WTC11 (cell line): ENCODE measurements at regions not wholly inside any gene's neighbourhood (a gene's known extent, or its start where the extent isn't known, plus 50 kb on each side); places are given as distances from the start of the nearest gene placed in this dataset.

Source experiments
- ATAC-seq: fragments of 200-7000 bp; cut with Tn5 transposase; 2 replicates; pipeline ENCODE4 v1.10.0; 2021; ENCODE audit warnings: mild to moderate bottlenecking, moderate library complexity
- CTCF ChIA-PET: fragments of 300-600 bp; sonication (Branson Sonifier 250); formaldehyde crosslinking; loops from one replicate; lab custom pipeline; 2021; ENCODE audit warnings: antibody characterized with exemption; lab: Charles Lee
- POLR2A ChIA-PET: fragments of 350-600 bp; sonication (Branson Sonifier 250); formaldehyde crosslinking; loops from one replicate; lab custom pipeline; 2021; ENCODE audit warnings: antibody characterized with exemption; lab: Charles Lee
- DNase-seq: peaks from one replicate; pipeline ENCODE4 v3.0.0; 2021; ENCODE audit warnings: low spot score
- H3K27ac Mint-ChIP-seq: 2 replicates; pipeline ENCODE4 v1.8.0; 2021; ENCODE audit warnings: mixed read lengths
- H3K27me3 Mint-ChIP-seq: 2 replicates; pipeline ENCODE4 v1.8.0; 2021; ENCODE audit warnings: low read depth, mild to moderate bottlenecking, moderate library complexity, mixed read lengths
- H3K36me3 Mint-ChIP-seq: 2 replicates; pipeline ENCODE4 v1.8.0; 2021; ENCODE audit warnings: mixed read lengths
- H3K4me1 Mint-ChIP-seq: 2 replicates; pipeline ENCODE4 v1.8.0; 2022; ENCODE audit warnings: mixed read lengths
- H3K4me3 Mint-ChIP-seq: 2 replicates; pipeline ENCODE4 v1.8.0; 2021; ENCODE audit warnings: mild to moderate bottlenecking, moderate library complexity, mixed read lengths
- H3K9me3 Mint-ChIP-seq: 2 replicates; pipeline ENCODE4 v1.8.0; 2021; ENCODE audit warnings: mixed read lengths
- AFF4 ChIP-seq: sonication (generic); formaldehyde crosslinking; IDR thresholded peaks from 2 replicates; pipeline ENCODE4 v1.8.1; 2023; ENCODE audit warnings: mild to moderate bottlenecking, missing genetic modification reagents, borderline replicate concordance
- ATF2 ChIP-seq: sonication (generic); formaldehyde crosslinking; IDR thresholded peaks from 2 replicates; pipeline ENCODE4 v1.8.1; 2022; ENCODE audit warnings: low read depth, missing genetic modification reagents, borderline replicate concordance
- FOXP4 ChIP-seq: sonication (generic); formaldehyde crosslinking; IDR thresholded peaks from 2 replicates; pipeline ENCODE4 v1.8.0; 2022; ENCODE audit warnings: mild to moderate bottlenecking, missing genetic modification reagents
- GABPB1 ChIP-seq: sonication (generic); formaldehyde crosslinking; IDR thresholded peaks from 2 replicates; pipeline ENCODE4 v1.8.1; 2023; ENCODE audit warnings: mild to moderate bottlenecking, missing genetic modification reagents
- GRHL2 ChIP-seq: fragments of 250-450 bp; sonication (Bioruptor Pico); IDR thresholded peaks from 2 replicates; pipeline ENCODE4 v1.8.0; 2022; ENCODE audit warnings: mild to moderate bottlenecking, moderate library complexity; ENCODE audit not compliant: insufficient replicate concordance, severe bottlenecking
- GTF2I ChIP-seq: fragments of 250-450 bp; sonication (Bioruptor Pico); conservative IDR thresholded peaks from 2 replicates; pipeline ENCODE4 v1.4.0; 2021; ENCODE audit warnings: mild to moderate bottlenecking
- IRF2 ChIP-seq: sonication (generic); formaldehyde crosslinking; IDR thresholded peaks from 2 replicates; pipeline ENCODE4 v1.8.0; 2022; ENCODE audit warnings: low read depth, missing genetic modification reagents, borderline replicate concordance
- JUN ChIP-seq: sonication (generic); formaldehyde crosslinking; IDR thresholded peaks from 2 replicates; pipeline ENCODE4 v1.8.0; 2023; ENCODE audit warnings: mild to moderate bottlenecking, missing genetic modification reagents
- NFATC4 ChIP-seq: fragments of 250-450 bp; sonication (Bioruptor Pico); IDR thresholded peaks from 2 replicates; pipeline ENCODE4 v1.9.0; 2021; ENCODE audit warnings: mild to moderate bottlenecking
- OVOL2 ChIP-seq: fragments of 250-450 bp; sonication (Bioruptor Pico); IDR thresholded peaks from 2 replicates; pipeline ENCODE4 v1.9.0; 2021; ENCODE audit warnings: mild to moderate bottlenecking, borderline replicate concordance
- PRRX2 ChIP-seq: fragments of 250-450 bp; sonication (Bioruptor Pico); IDR thresholded peaks from 2 replicates; pipeline ENCODE4 v1.8.0; 2021; ENCODE audit warnings: mild to moderate bottlenecking
- RELA ChIP-seq: sonication (generic); formaldehyde crosslinking; IDR thresholded peaks from 2 replicates; pipeline ENCODE4 v1.8.1; 2022; ENCODE audit warnings: missing genetic modification reagents, mild to moderate bottlenecking, borderline replicate concordance
- RORB ChIP-seq: fragments of 250-450 bp; sonication (Bioruptor Pico); IDR thresholded peaks from 2 replicates; pipeline ENCODE4 v1.9.0; 2021; ENCODE audit warnings: mild to moderate bottlenecking
- SMAD4 ChIP-seq: sonication (generic); formaldehyde crosslinking; IDR thresholded peaks from 2 replicates; pipeline ENCODE4 v1.8.0; 2022; ENCODE audit warnings: mild to moderate bottlenecking, missing genetic modification reagents
- TEAD1 ChIP-seq: sonication (generic); formaldehyde crosslinking; IDR thresholded peaks from 2 replicates; pipeline ENCODE4 v1.8.0; 2022; ENCODE audit warnings: mild to moderate bottlenecking, missing genetic modification reagents
- TP53 ChIP-seq: sonication (generic); formaldehyde crosslinking; IDR thresholded peaks from 2 replicates; pipeline ENCODE4 v1.8.1; 2023; ENCODE audit warnings: mild to moderate bottlenecking, missing genetic modification reagents
- ZNF121 ChIP-seq: sonication (generic); formaldehyde crosslinking; IDR thresholded peaks from 2 replicates; pipeline ENCODE4 v1.8.0; 2023; ENCODE audit warnings: missing genetic modification reagents
- ZNF263 ChIP-seq: sonication (generic); formaldehyde crosslinking; IDR thresholded peaks from 2 replicates; pipeline ENCODE4 v1.8.1; 2022; ENCODE audit warnings: low read depth, mild to moderate bottlenecking, moderate library complexity, missing genetic modification reagents
- ZNF671 ChIP-seq: fragments of 250-450 bp; sonication (Bioruptor Pico); IDR thresholded peaks from 2 replicates; pipeline ENCODE4 v1.8.0; 2021; ENCODE audit warnings: mild to moderate bottlenecking
- TF ChIP-seq, protein P1 (sequence below): fragments of 250-450 bp; sonication (Bioruptor Pico); IDR thresholded peaks from 2 replicates; pipeline ENCODE4 v1.9.0; 2021; ENCODE audit warnings: mild to moderate bottlenecking, borderline replicate concordance
- TF ChIP-seq, protein P2 (sequence below): sonication (generic); formaldehyde crosslinking; IDR thresholded peaks from 2 replicates; pipeline ENCODE4 v1.8.1; 2022; ENCODE audit warnings: low read depth, mild to moderate bottlenecking, moderate library complexity, missing genetic modification reagents, borderline replicate concordance
- TF ChIP-seq, protein P3 (sequence below): sonication (generic); formaldehyde crosslinking; IDR thresholded peaks from 2 replicates; pipeline ENCODE4 v1.8.0; 2022; ENCODE audit warnings: mild to moderate bottlenecking, missing genetic modification reagents

GRCh38 chr2:7910752-7911151 is 771.1 kb upstream of the ID2 start:
- no peaks in the 10 kb centered on the region for H3K27me3 Mint-ChIP-seq
- ATAC-seq (no peak), DNase-seq (no peak)
- POLR2A ChIA-PET, result no interaction called here
- H3K4me3 Mint-ChIP-seq, result no peak overlapping the region
- no peak for TF ChIP-seq SMAD4
- TF ChIP-seq, protein P1, sequence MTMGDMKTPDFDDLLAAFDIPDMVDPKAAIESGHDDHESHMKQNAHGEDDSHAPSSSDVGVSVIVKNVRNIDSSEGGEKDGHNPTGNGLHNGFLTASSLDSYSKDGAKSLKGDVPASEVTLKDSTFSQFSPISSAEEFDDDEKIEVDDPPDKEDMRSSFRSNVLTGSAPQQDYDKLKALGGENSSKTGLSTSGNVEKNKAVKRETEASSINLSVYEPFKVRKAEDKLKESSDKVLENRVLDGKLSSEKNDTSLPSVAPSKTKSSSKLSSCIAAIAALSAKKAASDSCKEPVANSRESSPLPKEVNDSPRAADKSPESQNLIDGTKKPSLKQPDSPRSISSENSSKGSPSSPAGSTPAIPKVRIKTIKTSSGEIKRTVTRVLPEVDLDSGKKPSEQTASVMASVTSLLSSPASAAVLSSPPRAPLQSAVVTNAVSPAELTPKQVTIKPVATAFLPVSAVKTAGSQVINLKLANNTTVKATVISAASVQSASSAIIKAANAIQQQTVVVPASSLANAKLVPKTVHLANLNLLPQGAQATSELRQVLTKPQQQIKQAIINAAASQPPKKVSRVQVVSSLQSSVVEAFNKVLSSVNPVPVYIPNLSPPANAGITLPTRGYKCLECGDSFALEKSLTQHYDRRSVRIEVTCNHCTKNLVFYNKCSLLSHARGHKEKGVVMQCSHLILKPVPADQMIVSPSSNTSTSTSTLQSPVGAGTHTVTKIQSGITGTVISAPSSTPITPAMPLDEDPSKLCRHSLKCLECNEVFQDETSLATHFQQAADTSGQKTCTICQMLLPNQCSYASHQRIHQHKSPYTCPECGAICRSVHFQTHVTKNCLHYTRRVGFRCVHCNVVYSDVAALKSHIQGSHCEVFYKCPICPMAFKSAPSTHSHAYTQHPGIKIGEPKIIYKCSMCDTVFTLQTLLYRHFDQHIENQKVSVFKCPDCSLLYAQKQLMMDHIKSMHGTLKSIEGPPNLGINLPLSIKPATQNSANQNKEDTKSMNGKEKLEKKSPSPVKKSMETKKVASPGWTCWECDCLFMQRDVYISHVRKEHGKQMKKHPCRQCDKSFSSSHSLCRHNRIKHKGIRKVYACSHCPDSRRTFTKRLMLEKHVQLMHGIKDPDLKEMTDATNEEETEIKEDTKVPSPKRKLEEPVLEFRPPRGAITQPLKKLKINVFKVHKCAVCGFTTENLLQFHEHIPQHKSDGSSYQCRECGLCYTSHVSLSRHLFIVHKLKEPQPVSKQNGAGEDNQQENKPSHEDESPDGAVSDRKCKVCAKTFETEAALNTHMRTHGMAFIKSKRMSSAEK (CRISPR knock-in tag), result no peak
- no peak for TF ChIP-seq IRF2
- no peak for TF ChIP-seq NFATC4
- TF ChIP-seq, protein P2, sequence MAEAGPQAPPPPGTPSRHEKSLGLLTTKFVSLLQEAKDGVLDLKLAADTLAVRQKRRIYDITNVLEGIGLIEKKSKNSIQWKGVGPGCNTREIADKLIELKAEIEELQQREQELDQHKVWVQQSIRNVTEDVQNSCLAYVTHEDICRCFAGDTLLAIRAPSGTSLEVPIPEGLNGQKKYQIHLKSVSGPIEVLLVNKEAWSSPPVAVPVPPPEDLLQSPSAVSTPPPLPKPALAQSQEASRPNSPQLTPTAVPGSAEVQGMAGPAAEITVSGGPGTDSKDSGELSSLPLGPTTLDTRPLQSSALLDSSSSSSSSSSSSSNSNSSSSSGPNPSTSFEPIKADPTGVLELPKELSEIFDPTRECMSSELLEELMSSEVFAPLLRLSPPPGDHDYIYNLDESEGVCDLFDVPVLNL (CRISPR knock-in tag), result no peak
- TF ChIP-seq ZNF263 (CRISPR knock-in tag), result no peak
- H3K4me1 Mint-ChIP-seq, result peaks cover 29% of the 10 kb centered on the region
- H3K9me3 Mint-ChIP-seq, result peaks cover 16% of the 10 kb centered on the region
- no peak overlapping the region for H3K27ac Mint-ChIP-seq
- H3K36me3 Mint-ChIP-seq, result no peaks in the 10 kb centered on the region; the same call in 1 of the 2 replicates
- CTCF ChIA-PET, result no interaction called here

GRCh38 chr2:7911196-7911595 is 770.7 kb upstream of the ID2 start:
- H3K27ac Mint-ChIP-seq, result no peak overlapping the region
- peaks cover 29% of the 10 kb centered on the region for H3K4me1 Mint-ChIP-seq
- DNase-seq, result no peak
- H3K36me3 Mint-ChIP-seq, result no peaks in the 10 kb centered on the region; the same call in 1 of the 2 replicates
- no peak overlapping the region for H3K4me3 Mint-ChIP-seq
- ChIA-PET CTCF (no interaction called here), POLR2A (no interaction called here)
- no peaks in the 10 kb centered on the region for H3K27me3 Mint-ChIP-seq
- no peak for ATAC-seq
- TF ChIP-seq JUN (CRISPR knock-in tag) (no peak), ZNF671 (no peak)
- peaks cover 16% of the 10 kb centered on the region for H3K9me3 Mint-ChIP-seq

DNA sequence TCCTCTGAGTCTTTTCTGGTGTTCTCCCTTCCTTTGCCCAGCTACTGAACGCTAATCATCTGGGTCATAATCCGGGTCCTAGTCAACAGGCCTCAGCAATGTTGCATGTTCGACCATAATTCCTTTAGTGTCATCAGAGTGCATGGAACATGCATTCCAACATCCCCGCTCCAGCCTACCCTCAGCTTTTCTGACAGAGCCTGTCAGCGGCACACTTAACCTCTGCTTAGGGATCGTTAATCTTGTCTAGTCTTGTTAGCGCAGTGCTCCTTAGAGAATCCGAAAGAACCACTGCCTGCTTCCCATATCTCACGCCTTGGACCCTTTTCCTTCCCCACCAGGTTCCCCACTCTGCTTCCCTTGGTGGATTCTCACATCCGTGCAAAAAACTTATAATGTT is 767.9 kb upstream of the ID2 start:
- DNase-seq (no peak), ATAC-seq (no peak)
- peak overlapping the region; percentile 15; the same call in 1 of the 2 replicates for H3K27ac Mint-ChIP-seq
- CTCF ChIA-PET, result no interaction called here
- peaks cover 18% of the 10 kb centered on the region for H3K9me3 Mint-ChIP-seq
- POLR2A ChIA-PET, result no interaction called here
- H3K27me3 Mint-ChIP-seq, result no peaks in the 10 kb centered on the region
- no peaks in the 10 kb centered on the region for H3K36me3 Mint-ChIP-seq
- peaks cover 24% of the 10 kb centered on the region for H3K4me1 Mint-ChIP-seq
- H3K4me3 Mint-ChIP-seq, result no peak overlapping the region
- TF ChIP-seq TP53 (CRISPR knock-in tag) (no peak), JUN (CRISPR knock-in tag) (no peak), FOXP4 (no peak), PRRX2 (CRISPR knock-in tag) (no peak), GTF2I (CRISPR knock-in tag) (no peak), ZNF121 (CRISPR knock-in tag) (no peak), OVOL2 (CRISPR knock-in tag) (no peak), GRHL2 (CRISPR knock-in tag) (no peak), AFF4 (CRISPR knock-in tag) (no peak), TEAD1 (CRISPR knock-in tag) (no peak), RELA (CRISPR knock-in tag) (no peak), GABPB1 (CRISPR knock-in tag) (no peak), ATF2 (CRISPR knock-in tag) (no peak), RORB (CRISPR knock-in tag) (no peak)
- TF ChIP-seq, protein P3, sequence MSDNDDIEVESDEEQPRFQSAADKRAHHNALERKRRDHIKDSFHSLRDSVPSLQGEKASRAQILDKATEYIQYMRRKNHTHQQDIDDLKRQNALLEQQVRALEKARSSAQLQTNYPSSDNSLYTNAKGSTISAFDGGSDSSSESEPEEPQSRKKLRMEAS (CRISPR knock-in tag), result no peak
